GM21737 (cell line): ENCODE measurements at regions not wholly inside any gene's neighbourhood (a gene's known extent, or its start where the extent isn't known, plus 50 kb on each side); places are given as distances from the start of the nearest gene placed in this dataset.
A peak's percentile ranks its signal among the peaks of the same experiment; 100 is the strongest.
"Not testable (repeated sequence)": the region's sequence is repeated elsewhere in the genome, so short reads cannot be mapped to it uniquely, and the experiment has no call there.

Experiments used
- ATAC-seq: cut with Tn5 transposase; IDR thresholded peaks from one replicate; pipeline ENCODE4 v1.9.1; 2021; ENCODE audit warnings: mild to moderate bottlenecking, moderate library complexity; ENCODE audit not compliant: unreplicated experiment

DNA sequence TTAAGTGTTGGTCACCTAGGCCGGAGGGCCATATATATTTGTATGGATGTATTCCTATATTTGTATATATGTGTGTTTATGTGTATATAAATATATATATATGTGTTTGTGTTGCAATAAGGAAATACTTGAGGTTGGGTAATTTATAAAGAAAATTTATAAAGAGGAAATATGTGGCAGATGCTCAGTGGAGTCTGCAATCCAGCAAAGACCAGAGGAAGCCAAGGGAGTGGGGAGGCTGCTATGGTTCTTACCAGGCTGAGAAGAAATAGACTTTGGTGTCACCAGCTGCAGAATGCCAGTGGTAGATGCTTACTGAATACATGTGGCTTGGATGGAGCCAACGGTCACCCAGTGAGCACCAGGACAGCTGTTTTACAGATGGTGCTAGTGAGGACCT lies 97.4 kb upstream of the ELOVL5 start:
- no peak for ATAC-seq

DNA sequence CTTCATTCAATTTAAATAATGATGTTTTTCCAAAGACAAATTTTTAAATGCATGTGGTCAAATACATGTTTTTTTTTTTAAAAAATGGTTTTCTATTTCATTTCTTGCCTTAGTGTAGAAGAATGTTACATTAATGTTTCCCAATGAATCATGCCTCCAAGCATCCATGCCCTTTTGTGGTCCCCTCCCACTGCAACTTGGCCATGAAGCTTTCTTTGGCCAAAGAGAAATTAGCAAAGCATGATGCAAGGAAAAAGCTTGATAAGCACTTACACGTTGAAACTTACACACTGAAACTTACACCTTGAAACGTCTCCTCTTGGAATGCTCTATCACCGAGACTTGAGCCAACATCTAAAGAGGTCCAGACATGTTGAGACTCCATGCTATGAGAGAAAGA lies 93.0 kb upstream of the ELOVL5 start:
- ATAC-seq = no peak

DNA sequence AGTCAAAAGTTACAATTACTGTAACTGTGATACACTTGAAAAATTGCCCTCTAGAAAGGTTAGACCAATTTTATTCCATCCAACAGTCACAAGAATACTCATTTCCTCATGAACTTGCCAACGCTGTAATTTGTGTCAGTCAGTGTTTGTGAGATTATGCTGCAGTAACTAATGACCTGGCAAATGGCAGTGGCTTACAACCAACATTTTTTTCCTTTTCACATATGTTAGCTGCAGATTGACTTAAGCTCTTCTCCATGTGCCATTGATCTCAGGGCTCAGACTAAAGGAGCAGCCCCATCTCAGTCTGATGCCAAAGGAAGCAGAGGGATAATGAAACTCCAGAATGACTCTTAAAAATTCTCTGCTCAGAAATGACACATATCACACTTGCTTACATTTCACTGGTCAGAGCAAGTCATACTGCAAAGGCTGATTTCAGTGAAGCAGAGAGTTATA lies 92.3 kb upstream of the ELOVL5 start:
- ATAC-seq = no peak

DNA sequence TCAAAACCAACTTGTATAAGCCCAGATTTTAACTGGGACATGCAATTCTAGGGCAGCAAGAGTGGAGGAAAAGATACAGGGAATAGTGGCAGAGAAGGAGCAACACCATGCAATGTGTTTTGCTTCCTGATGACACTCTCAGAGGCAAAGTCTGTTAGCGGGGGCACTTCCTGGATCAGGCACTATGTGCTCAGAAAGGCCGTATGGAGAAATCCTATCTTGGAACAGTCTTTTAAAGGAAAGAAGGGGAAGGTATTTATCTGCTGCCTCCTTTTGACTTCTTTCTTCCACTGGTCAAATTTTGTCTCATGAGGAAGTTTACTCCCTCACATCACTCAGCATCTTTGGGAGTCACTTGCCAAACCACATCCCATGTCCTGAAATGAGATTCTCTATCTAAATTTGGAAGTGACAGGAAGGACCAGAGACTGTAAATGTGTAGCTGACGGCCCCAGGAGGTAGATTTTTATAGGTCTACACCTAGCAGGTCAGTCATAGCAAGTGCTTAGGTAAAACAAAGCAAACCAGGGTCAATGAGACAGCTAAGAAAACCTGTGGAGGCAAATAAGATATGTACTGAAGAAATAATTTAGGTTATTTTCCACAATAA lies 91.7 kb upstream of the ELOVL5 start:
- no peak for ATAC-seq

DNA sequence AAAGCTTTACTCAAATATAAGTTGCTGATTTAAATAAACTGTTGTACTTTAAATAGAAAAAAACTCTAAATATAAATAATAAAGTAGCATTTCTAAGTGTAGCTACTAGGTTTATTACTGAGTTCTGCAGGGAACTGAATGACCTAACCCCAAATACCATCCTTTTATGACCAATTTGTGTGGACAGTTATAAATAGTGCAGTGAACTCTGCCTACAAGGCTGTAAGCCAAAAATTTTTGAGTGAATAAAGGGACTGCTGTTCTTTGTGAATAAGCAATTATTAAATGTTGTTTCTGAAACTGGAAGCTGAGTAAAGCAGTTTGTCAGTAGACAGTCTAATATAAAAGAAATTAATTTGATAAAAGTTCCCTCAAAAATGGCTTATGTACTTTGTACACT lies 90.8 kb upstream of the ELOVL5 start:
- no peak for ATAC-seq

DNA sequence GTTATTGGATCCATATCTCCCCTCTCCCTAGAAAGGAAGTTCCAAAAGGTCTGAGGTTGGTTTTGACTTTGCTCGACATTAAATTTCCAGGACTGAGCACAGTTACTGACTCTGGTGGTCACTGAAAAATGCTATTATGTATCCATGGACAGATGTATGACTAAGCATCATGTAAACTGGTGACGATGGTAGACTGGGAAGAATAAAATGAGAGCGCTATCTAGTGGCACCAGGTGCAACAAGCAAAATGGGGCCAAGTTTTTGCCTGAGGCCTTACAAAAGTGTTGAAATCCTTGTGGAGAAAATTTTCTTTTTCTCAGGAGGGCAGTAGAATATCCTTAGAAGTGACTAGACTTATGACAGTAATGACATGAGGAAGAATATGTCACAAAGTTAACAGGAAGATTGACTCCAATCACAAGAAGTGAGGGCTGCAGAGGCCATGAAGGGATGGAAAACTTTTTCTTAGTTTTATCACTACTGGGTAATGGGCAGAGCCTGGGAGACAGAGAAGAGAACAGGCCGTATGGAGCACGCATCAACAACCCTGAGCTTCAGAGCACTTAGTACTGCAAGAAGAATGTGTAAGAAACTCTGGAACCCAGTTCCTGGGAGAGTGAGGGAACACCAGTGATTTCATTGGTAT lies 88.9 kb upstream of the ELOVL5 start:
- no peak for ATAC-seq

DNA sequence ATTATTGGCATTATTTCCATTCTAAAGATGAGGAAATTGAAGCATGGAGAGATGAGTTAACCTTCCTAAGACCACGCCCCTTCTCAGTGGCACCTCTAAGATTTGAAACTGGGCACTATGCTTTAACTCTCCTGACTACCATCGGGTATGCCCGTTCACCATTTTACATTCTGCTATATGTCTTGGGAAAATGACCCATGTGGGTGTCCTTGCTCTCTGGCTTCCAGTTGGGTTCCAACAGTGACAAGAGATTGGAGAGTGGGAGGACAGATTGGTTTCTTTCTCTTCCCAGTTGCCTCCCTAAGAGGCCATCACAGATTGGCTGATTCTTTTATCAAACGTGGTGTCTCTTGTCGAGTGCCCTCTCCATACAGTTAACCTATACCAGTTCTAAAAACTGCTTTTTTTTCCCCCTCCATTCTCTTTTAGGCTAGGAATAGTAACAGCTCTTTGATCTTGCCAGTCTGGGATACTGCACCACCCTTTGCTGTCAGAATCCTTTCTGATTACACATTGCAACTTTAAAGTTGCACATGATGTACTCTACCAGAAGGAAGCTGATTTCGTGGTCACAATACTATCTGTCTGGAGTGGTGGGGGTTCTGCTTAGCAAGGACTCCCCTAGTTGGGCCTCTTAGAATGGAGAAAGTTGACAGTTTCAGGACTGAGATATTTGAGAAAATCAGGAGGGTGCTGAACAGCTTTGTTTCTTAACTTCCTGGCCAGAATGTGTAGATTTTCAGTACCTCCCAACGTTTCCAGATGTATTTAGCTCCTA lies 88.0 kb upstream of the ELOVL5 start:
- ATAC-seq = no peak

DNA sequence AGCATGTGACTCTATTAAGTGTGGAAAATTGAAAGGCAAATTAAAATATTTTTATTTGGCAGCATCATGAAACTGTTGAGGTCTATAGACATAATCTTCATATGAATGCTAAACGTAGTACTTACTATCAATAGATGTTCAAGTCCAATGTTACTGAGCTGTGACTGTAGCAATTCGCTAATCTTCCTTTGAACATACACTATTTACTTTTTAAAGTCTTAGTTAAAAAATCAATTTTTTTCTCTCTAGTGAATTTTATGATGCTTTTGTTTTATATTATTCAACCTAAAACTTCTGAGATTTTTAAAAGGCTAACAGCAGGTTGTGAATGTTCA lies 85.2 kb upstream of the ELOVL5 start:
- ATAC-seq = no peak

DNA sequence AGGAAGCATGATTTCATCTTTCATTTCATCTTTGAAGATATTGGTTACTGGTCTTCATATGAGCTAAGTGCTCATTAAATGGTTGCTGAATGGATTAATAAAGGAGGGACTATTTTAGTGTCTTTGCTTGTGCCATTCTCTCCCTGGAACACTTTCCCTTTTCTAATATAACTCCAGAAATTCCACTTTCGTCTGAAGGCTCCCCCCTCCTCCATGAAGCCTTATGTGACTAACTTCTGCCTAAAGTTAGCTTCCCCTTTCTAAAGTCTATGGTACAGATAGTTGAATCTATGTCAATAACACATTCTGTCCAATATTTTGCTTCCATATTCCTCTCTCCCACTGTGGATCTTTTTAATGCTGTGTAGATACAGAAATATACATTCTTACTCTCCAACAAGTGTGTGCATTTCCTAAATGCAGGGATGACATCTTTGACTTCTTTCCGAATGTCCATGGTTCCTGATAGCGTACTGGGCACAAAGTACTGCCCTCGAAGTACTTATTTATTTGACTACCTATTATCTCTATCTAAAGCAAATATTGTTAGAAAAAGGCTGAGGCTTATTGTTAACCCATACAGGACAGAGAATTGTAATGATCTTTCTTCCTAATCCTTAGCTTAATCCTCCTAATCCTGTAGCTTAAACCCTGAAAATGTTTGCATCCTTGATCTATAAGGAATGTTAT lies 84.7 kb upstream of the ELOVL5 start:
- ATAC-seq = no peak

DNA sequence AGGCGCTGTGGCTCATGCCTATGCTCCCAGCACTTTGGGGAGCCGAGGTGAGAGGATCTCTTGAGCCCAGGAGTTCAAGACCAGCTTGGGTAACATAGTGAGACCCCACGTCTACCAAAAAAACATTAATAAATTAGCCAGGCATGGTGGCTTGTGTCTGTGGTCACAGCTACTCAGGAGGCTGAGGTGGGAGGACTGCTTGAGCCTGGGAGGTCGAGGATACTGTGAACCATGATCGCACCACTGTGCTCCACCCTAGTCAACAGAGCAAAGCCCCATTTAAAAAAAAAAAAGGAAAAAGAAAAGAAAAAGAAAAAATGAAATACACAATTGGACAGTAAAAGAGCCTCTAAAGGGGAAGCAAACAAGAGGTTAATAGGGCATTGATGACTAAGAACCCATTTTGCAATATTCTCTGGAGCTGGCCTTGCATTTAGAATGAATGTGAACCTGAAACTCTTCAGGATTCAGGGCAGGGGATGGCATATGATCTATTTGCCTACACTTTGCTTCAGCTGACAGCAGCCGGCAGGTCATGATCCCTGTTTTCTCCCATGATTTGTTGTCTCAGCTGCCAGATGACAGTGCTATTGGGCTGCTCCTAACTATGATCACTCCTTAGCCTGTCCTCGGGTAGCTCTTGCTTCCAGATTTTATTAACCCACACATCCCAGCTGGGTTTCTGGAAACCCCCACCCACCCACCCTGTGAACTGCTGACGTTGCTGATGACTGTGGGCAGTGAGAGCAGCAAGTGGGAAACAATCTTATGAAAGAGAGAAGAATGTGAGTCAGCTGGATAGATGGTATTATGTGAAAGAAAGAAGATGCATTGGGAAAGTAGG lies 83.8 kb upstream of the ELOVL5 start:
- no peak for ATAC-seq

DNA sequence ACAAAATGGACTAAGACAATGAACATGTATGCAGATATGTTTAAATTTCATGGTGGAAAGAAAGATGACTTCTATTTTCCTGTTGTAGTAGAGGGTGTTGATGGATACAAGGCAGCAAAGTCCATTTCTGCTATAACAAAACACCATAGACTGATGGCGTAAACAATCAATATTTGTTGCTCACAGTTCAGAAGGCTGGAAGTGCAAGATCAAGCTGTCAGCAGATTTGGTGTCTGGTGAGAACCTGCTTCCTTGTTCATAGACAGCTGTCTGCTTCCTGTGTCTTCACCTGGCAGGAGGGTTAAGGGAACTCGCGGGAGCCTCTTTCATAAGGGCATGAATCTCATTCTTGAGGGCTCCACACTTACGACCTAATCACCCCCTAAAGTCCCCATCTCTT lies 83.0 kb upstream of the ELOVL5 start:
- no peak for ATAC-seq

DNA sequence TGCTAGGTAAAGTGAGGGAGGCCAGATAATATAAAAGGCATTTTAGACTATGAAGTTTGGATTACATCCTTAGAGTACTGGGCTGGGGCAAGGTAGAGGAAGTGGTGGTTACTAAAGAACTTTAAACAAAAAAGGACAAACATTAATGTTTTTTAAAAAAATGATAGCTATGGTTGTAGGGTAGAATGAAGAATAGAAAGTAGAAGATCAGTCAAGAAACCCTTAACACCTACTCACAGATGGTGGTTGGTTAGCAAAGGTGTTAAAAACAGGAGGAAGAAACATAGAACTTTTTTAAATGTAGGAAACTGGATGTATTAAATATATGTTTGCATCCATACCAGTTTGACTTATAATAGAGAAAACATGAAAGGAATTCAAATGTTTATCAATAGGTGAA lies 80.7 kb upstream of the ELOVL5 start:
- ATAC-seq = no peak

DNA sequence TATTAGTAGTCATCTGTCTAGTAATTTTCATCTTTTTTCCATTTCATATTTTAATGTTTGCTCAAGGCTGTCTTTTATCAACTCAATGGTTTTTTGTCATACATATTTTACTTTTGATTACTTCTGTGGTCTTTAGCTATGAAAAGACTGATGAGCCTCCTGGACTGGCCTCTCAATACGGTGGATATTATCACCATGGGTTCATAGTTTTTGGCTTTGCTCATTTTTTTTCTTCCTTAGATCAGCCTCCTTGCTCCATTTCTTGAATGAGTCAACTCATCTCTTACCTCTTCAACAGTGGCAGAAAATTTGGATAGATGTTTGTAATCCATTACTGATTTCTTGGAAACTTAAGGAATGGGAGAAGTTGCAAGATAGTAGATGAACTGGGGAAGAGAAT lies 80.1 kb upstream of the ELOVL5 start:
- no peak for ATAC-seq

DNA sequence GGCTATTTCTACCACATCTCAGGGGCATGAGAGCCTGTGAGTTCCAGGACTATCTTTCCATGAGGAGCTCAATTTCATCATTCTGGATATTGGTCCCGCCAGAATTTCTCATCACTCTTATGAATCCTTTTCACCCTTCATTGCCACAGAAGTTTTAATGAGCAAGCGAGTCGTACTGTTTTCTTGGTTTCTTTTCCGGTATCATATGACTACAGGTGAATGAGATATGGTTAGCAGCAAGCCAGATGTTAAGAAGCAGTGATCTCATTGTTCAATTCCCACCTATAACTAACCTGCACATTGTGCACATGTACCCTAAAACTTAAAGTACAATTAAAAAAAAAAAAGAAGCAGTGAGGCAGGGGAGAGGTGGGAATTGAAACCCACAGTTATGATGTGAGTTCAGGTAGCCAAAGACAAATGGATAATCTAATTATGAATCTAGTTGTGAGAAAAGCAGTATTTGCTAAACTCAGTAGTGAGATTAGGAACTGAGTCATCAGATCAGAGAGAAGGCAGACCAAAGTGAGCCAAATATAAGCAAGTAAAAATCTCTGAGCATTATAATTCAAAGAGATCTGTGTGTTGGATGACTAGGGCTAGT lies 78.0 kb upstream of the ELOVL5 start:
- peak; percentile 79 for ATAC-seq

DNA sequence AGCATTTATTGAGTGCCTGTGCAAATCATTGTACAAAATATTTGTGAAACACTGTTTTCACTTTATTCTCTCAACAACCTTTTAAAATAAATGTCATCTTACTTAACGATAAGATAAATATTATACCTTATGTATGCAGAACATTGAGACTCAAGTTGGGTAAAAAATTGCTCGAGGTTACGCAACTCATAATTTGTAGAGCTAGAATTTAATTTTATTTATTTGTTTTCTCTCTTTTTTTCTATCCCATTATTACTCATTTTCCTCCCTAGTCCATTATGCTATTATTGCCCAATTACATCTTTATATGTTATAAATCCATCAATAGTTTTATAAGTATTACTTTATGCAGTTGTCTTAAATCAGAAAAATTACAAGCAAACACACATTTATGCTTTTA lies 77.4 kb upstream of the ELOVL5 start:
- no peak for ATAC-seq

DNA sequence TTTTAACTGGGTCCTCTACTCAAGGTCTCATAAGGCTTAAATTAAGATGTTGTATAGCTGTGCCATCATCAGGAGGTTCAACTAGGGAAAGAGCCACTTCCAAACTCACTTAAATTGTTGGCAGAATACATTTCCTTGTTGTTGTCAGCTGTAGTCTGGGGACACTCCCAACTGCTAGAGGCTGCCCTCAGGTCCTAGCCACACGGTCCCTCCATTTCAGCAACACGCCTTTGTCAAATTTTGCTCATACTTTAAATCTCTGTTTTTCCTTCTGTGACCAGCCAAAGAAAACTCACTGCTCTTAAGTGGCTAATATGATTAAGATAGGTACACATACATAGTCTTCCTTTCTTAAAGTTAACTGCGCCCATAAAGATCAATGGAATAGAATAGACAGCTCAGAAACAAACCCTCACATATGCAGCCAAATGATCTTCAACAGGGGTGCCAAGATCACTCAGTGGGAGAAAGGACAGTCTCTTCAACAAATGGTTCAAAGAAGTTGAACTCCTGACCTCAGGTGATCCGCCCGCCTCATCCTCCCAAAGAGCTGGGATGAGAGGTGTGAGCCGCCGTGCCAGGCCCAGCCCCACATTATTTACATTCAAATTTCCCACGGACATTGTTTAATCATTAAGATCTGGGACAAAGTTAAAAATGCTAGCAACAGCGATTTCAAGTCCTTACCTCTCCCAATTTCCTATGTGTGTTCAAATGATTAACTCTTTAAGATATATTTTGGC lies 76.4 kb upstream of the ELOVL5 start:
- no peak for ATAC-seq

DNA sequence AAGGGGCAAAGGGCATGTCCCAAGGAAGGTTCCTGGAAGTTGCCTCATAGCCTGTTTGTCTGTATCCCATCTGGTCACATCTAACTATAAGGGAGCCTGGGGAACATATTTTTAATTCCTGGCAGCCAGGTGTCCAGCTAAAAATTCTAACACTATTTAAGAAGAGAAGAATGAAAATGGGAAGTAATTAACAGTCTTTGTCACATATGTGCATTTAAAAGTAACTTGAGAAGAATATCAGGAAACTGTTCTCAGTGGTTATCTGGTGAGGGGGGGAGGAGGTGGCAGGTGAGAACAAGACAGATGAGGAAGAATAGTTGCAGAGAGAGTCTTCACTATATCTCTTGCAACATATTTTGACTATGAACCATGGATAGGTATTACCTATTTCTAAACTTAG lies 75.5 kb upstream of the ELOVL5 start:
- ATAC-seq = no peak

DNA sequence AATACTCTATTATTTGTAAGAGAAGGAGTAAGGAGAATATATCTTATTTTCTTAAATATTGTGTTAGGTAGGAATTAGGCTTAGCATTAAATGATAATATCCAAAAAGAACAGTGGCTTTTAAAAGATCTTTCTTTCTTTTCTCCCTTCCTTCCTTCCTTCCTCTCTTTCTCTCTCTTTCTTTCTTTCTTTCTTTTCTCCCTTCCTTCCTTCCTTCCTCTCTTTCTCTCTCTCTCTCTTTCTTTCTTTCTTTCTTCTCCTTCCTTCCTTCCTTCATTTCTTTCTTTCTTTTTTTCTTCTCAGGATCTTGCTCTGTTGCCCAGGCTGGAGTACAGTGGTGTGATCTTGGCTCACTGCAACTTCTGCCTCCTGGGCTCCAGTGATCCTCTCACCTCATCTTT lies 74.8 kb upstream of the ELOVL5 start:
- ATAC-seq = not testable (repeated sequence)

DNA sequence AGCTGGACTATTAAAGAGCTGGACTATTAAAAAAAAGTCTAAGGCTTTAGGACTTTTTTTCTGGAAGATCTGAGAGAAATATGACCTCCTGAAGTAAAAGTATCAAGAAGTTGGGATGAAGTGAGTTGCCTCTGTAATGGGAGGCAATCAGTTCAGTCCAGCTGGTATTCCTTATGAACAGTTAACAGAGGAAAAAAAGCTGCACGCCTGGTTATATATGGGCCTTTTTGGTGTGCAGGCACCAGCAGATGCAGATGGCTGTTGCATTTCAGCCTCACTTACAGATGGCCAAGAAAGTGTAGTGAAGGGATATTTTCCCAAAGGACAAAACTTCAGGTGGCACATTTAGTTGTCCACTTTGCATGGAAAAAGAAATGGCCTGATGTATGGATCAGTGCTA lies 70.3 kb upstream of the ELOVL5 start:
- no peak for ATAC-seq

DNA sequence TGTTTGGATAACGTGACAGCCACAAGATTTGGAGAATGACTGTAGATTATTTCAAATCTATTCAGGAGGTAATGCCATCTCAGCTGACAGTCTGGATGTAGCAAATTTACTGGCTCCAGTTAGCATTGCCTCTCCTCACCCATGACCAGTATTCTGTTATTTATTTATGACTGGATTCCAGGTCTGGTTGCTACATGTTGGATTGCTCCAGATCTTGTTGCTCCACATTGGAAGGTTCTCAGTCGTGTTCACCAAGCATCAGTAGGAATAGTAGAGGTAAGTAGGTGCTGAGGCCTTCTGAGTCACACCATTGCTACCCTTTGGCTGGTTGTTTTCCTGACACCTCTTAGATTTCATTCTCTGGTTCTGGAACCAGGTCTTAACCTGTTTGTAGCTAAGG lies 69.5 kb upstream of the ELOVL5 start:
- no peak for ATAC-seq
